NT2/D1 (cell line): ENCODE measurements at regions not wholly inside any gene's neighbourhood (a gene's known extent, or its start where the extent isn't known, plus 50 kb on each side); places are given as distances from the start of the nearest gene placed in this dataset.

Experiments
- SUZ12 ChIP-seq: IDR thresholded peaks from 2 replicates; pipeline ENCODE4 v1.6.1; 2011; ENCODE audit not compliant: insufficient read length, insufficient read depth; ENCODE audit errors: extremely low read depth
- YY1 ChIP-seq: IDR thresholded peaks from 2 replicates; pipeline ENCODE4 v1.6.1; 2011; ENCODE audit not compliant: insufficient read length, insufficient read depth
- ZNF274 ChIP-seq: IDR thresholded peaks from 2 replicates; pipeline ENCODE4 v1.6.1; 2011; ENCODE audit warnings: mild to moderate bottlenecking, low read depth, low read length

DNA sequence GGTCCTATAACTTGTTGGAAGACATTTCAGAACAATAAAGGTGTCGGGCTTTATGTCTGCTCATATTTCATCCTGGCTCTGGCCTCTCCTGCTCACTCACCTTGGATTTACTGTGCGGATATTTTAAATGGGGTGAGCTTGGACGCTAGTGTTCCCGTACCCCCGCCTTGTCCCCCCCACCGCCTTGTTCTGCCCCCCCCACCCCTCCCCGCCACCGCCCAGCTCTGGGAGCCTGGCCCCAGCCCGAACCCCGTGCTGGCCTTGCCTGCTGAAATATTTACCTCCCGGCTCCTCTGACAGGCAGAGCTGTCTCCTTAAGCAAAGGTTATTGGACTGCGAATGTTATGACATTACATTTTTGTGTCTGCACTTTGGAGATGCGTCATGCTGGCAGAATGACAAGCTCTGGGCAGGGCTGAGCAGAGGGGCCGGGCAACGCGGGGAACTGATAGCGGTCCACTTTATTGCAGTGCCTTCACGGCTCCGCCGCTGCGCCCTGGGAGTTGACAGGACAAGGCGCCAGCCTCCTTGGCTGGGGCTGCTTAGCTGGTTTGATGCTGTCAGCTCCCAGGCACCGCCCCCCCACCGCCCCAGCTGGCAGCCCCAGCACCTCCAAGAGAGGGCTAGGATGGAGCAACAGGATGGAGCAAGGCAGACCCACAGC, 222.5 kb upstream of the GSE1 start:
- TF ChIP-seq YY1 (no peak), SUZ12 (no peak), ZNF274 (no peak)
